ENCODE measurements at regions not wholly inside any gene's neighbourhood (a gene's known extent, or its start where the extent isn't known, plus 50 kb on each side); places are given as distances from the start of the nearest gene placed in this dataset.

- WGBS, 2 donors = 56 to 59% methylated on average over 3 of the region's 3 CpGs
- Histone ChIP-seq H3K27ac (no peak overlapping the region), H3K27me3 (no peaks in the 10 kb centered on the region), H3K4me1 (no peaks in the 10 kb centered on the region), H3K36me3 (ENCODE audit: low read depth, missing control alignments) (no peaks in the 10 kb centered on the region), H3K9me3 (no peaks in the 10 kb centered on the region), H3K4me3 (no peak overlapping the region)
- TF ChIP-seq POLR2A (IDR thresholded peaks at IDR 0.05) (no peak), CTCF (IDR thresholded peaks at IDR 0.05) (no peak)
- intact Hi-C loops (cut with DNase I; ENCODE audit: low total_unique reads) = no loop called here
- no peak for DNase-seq
Observed at GRCh38 chr2:185202945-185203528, 535.6 kb upstream of the FSIP2 start.

- intact Hi-C loops (cut with DNase I; ENCODE audit: low total_unique reads) = no loop called here
- no peaks in the 10 kb centered on the region for H3K36me3 ChIP-seq (ENCODE audit: low read depth, missing control alignments)
- no peak for TF ChIP-seq CTCF (IDR thresholded peaks at IDR 0.05)
- TF ChIP-seq POLR2A (IDR thresholded peaks at IDR 0.05) = no peak
- WGBS, 2 donors = 35 to 37% methylated on average over 1 of the region's 1 CpG
- DNase-seq = no peak
- H3K4me1 ChIP-seq = no peaks in the 10 kb centered on the region
- H3K27ac ChIP-seq = no peak overlapping the region
- no peak overlapping the region for H3K4me3 ChIP-seq
- H3K27me3 ChIP-seq = no peaks in the 10 kb centered on the region
- no peaks in the 10 kb centered on the region for H3K9me3 ChIP-seq
Observed at GRCh38 chr2:185208261-185208660, 530.3 kb upstream of the FSIP2 start.

GRCh38 chr2:185215497-185215896 lies 523.1 kb upstream of the FSIP2 start:
- H3K36me3 ChIP-seq (ENCODE audit: low read depth, missing control alignments) = no peaks in the 10 kb centered on the region
- intact Hi-C loops (cut with DNase I; ENCODE audit: low total_unique reads) = no loop called here

GRCh38 chr2:185219981-185220380 lies 518.6 kb upstream of the FSIP2 start:
- WGBS, 2 donors = 72 to 90% methylated on average over 3 of the region's 3 CpGs
- intact Hi-C loops (cut with DNase I; ENCODE audit: low total_unique reads) = no loop called here
- H3K9me3 ChIP-seq = no peaks in the 10 kb centered on the region
- no peaks in the 10 kb centered on the region for H3K4me1 ChIP-seq
- no peak for DNase-seq
- no peak overlapping the region for H3K27ac ChIP-seq
- H3K36me3 ChIP-seq (ENCODE audit: low read depth, missing control alignments) = no peaks in the 10 kb centered on the region
- no peaks in the 10 kb centered on the region for H3K27me3 ChIP-seq
- TF ChIP-seq POLR2A (IDR thresholded peaks at IDR 0.05) = no peak
- TF ChIP-seq CTCF (IDR thresholded peaks at IDR 0.05) = no peak
- H3K4me3 ChIP-seq = no peak overlapping the region

More at GRCh38 chr2:185215497-185215896, 523.1 kb upstream of the FSIP2 start:
- Histone ChIP-seq H3K9me3 (no peaks in the 10 kb centered on the region), H3K27ac (no peak overlapping the region), H3K27me3 (no peaks in the 10 kb centered on the region), H3K4me1 (no peaks in the 10 kb centered on the region), H3K4me3 (no peak overlapping the region)
- TF ChIP-seq CTCF (IDR thresholded peaks at IDR 0.05) = no peak
- no peak for TF ChIP-seq POLR2A (IDR thresholded peaks at IDR 0.05)
- 58 to 59% methylated on average over 3 of the region's 3 CpGs for WGBS, 2 donors
- DNase-seq = no peak

DNA sequence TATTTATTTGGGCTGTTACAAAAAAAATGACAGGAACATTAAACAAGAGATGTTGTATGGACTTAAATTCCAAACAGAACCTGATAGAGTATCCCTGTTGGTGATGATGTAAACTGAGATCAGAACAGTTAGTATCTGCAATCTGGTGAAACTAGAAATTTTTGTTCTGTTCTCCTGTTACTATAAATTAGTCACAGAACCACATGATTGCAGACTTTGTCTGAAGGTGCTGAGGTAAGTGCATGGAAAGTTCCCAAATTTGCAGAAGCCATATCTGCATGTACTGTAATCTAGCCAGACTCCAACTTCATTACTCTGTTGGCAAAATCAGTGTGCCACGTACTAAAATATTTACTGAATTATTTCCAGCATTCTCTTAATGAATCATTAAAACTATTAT lies 516.3 kb upstream of the FSIP2 start:
- no peaks in the 10 kb centered on the region for H3K27me3 ChIP-seq
- intact Hi-C loops (cut with DNase I; ENCODE audit: low total_unique reads) = no loop called here
- H3K36me3 ChIP-seq (ENCODE audit: low read depth, missing control alignments) = no peaks in the 10 kb centered on the region
- WGBS, 2 donors = 65 to 86% methylated on average over 1 of the region's 1 CpG
- no peak overlapping the region for H3K4me3 ChIP-seq
- H3K9me3 ChIP-seq = no peaks in the 10 kb centered on the region
- DNase-seq = no peak
- H3K27ac ChIP-seq = no peak overlapping the region
- no peaks in the 10 kb centered on the region for H3K4me1 ChIP-seq
- TF ChIP-seq POLR2A (IDR thresholded peaks at IDR 0.05) (no peak), CTCF (IDR thresholded peaks at IDR 0.05) (no peak)

All from testis (tissue), 2 donors.